Stimulated activated effector memory CD8-positive, alpha-beta T cell treated with anti-CD3 and anti-CD28 coated beads, Interleukin-12 subunit alpha, Interleukin-12 subunit beta, amount 100 ng/mL, for 72 hours (primary cell): ENCODE measurements at regions not wholly inside any gene's neighbourhood (a gene's known extent, or its start where the extent isn't known, plus 50 kb on each side); places are given as distances from the start of the nearest gene placed in this dataset.
A peak's percentile ranks its signal among the peaks of the same experiment; 100 is the strongest.
"Not testable (repeated sequence)": the region's sequence is repeated elsewhere in the genome, so short reads cannot be mapped to it uniquely, and the experiment has no call there.

ENCODE experiments used
- ATAC-seq: fragments of 150-1000 bp; cut with Tn5 transposase; 2 replicates; pipeline ENCODE4 v1.10.0; 2021
- DNase-seq, 2 donors: peaks; one replicate each; pipeline ENCODE4 v3.0.0; 2021 to 2022; ENCODE audit warnings: low spot score in 2 of 2
- H3K27ac Mint-ChIP-seq: one replicate; pipeline ENCODE4 v1.8.0; 2022; ENCODE audit warnings: mild to moderate bottlenecking, mixed read lengths
- H3K36me3 Mint-ChIP-seq: one replicate; pipeline ENCODE4 v1.8.0; 2022; ENCODE audit warnings: mild to moderate bottlenecking, mixed read lengths
- H3K4me1 Mint-ChIP-seq: one replicate; pipeline ENCODE4 v1.8.0; 2022; ENCODE audit warnings: mixed read lengths
- H3K4me3 Mint-ChIP-seq: one replicate; pipeline ENCODE4 v1.8.0; 2022; ENCODE audit warnings: mild to moderate bottlenecking, mixed read lengths
- H3K9me3 Mint-ChIP-seq: one replicate; pipeline ENCODE4 v1.8.0; 2022; ENCODE audit warnings: mixed read lengths

DNA sequence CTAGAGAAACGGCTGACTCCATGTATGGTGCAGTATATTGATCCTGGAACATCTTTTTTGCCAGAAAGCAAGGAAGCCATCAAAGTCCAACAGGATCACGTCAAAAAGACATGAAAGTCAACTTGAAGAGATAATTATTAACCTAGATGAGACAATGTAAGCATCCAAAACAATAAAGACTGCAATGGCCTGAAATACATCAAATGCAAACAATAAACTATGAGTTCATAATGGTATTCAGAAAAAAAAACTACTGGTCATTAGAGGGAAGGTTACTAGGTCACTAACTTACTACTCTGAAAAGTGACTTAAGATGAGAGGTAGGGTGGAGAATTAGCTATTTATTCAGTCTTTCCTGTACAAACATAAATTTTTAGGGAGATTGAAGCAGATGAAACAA lies 75.3 kb upstream of the OR4F16 start:
- ATAC-seq, DNase-seq, H3K4me1 Mint-ChIP-seq, H3K9me3 Mint-ChIP-seq, H3K4me3 Mint-ChIP-seq, H3K27ac Mint-ChIP-seq, H3K36me3 Mint-ChIP-seq: not testable (repeated sequence)

DNA sequence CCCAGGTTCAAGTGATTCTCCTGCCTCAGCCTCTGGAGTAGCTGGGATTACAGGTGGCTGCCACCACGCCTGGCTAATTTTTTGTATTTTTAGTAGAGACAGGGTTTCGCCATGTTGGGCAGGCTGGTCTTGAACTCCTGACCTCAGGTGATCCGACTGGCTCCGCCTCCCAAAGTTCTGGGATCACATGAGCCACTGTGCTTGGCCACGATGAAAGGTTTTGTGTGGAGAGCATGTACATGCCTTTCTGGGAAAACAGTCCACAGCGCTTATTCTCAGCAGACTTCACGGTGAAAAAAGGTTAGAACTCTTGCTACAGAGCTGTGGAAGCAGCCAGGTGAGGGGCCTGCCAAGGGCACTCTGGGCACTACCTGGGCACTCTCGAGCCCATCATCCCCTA lies 85.0 kb upstream of the OR4F16 start:
- not testable (repeated sequence) for H3K4me1 Mint-ChIP-seq, H3K27ac Mint-ChIP-seq, DNase-seq, H3K4me3 Mint-ChIP-seq, ATAC-seq, H3K9me3 Mint-ChIP-seq, H3K36me3 Mint-ChIP-seq

DNA sequence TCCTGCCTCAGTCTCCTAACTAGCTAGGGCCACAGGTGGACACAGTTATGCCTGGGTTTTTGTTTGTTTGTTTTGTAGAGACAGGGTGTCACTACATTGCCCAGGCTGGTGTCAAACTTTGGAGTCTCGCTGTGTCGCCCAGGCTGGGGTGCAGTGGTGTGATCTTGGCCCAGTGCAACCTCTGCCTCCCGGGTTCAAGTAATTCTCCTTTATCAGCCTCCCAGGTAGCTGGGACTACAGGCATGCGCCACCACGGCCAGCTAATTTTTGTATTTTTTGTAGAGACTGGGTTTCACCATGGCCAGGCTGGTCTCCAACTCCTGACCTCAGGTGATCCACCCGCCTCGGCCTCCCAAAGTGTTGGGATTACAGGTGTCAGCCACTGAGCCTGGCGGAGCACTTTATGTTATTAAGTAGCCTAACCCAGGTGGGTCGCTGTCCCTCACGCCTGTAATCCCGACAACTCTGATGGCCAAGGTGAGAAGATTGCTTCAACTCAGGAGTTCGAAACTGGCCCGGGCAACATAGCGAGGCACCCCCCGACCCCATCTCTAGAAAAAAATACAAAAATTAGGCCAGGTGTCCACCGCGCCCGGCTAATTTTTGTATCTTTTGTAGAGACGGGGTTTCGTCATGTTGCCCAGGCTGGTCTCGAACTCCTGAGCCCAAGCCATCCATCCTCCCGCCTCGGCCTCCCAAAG lies 91.2 kb upstream of the OR4F16 start:
- DNase-seq, H3K27ac Mint-ChIP-seq, H3K4me1 Mint-ChIP-seq, H3K9me3 Mint-ChIP-seq, H3K36me3 Mint-ChIP-seq, ATAC-seq: not testable (repeated sequence)
- peak overlapping the region; percentile 85 for H3K4me3 Mint-ChIP-seq

- DNase-seq (peak; percentile 98 to 99), ATAC-seq (peak; percentile 99)
- Mint-ChIP-seq H3K27ac (peak overlapping the region; percentile 98), H3K36me3 (peaks cover 16% of the 10 kb centered on the region), H3K4me3 (peak overlapping the region; percentile 85)
- H3K4me1 Mint-ChIP-seq, H3K9me3 Mint-ChIP-seq: not testable (repeated sequence)
These were observed 92.2 kb upstream of the OR4F16 start for GRCh38 chr1:778451-779278.

GRCh38 chr1:779621-780020 lies 93.2 kb upstream of the OR4F16 start:
- not testable (repeated sequence) for ATAC-seq
- H3K27ac Mint-ChIP-seq, result peak overlapping the region; percentile 98
- peaks cover 16% of the 10 kb centered on the region for H3K36me3 Mint-ChIP-seq

DNA sequence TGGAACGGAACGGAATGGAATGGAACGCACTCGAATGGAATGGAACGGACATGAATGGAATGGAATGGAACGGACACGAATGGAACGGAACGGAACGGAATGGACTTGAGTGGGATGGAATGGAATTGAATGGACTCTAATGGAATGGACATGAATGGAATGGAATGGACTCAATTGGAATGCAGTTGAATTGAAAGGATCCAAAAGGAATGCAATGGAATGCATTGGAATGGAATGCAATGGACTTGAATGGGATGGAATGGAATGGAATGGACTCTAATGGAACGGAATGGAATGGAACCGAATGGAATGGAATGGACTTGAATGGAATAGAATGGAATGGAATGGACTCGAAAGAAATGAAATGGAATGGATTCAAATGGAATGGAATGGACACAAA lies 102.4 kb upstream of the OR4F16 start:
- Mint-ChIP-seq H3K27ac (no peak overlapping the region), H3K4me3 (no peak overlapping the region), H3K4me1 (no peaks in the 10 kb centered on the region), H3K36me3 (no peaks in the 10 kb centered on the region), H3K9me3 (no peaks in the 10 kb centered on the region)
- no peak for DNase-seq
- ATAC-seq, result no peak

More at GRCh38 chr1:779621-780020, 93.2 kb upstream of the OR4F16 start:
- not testable (repeated sequence) for DNase-seq, H3K4me1 Mint-ChIP-seq, H3K9me3 Mint-ChIP-seq
- H3K4me3 Mint-ChIP-seq, result peak overlapping the region; percentile 85

DNA sequence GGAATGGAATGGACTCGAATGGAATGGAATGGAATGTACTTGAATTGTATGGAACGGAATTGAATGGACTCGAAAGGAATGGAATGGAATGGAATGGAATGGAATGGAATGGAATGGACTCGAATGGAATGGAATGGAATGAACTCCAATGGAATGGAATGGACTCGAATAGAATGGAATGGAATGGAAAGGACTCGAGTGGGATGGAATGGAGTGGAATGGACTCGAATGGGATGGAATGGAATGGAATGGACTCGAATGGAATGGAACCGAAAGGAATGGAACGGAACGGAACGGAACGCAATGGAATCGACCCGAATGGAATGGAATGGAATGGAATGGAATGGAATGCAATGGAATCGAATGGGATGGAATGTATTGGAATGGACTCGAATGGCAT lies 103.2 kb upstream of the OR4F16 start:
- not testable (repeated sequence) for DNase-seq, H3K4me1 Mint-ChIP-seq, H3K4me3 Mint-ChIP-seq

DNA sequence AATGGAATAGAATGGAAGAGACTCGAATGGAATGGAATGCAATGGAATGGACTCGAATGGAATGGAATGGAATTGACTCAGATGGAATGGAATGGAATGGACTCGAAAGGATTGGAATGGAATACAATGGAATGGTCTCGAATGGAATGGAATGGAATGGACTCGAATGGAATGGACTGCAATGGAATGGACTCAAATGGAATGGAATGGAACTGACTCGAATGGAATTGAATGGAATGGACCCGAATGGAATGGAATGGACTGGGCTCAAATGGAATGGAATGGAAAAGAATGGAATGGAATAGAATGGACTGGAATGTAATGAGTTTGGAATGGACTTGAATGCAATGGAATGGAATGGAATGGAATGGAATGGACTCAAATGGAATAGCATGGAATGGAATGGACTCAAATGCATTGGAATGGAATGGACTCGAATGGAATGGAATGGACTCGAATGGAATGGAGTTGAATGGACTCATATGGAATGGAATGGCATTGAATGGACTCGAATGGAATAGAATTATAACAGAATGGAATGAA lies 104.0 kb upstream of the OR4F16 start:
- ATAC-seq, DNase-seq: not testable (repeated sequence)

More for the DNA sequence above, 103.2 kb upstream of the OR4F16 start:
- ATAC-seq, H3K27ac Mint-ChIP-seq, H3K36me3 Mint-ChIP-seq, H3K9me3 Mint-ChIP-seq: not testable (repeated sequence)

DNA sequence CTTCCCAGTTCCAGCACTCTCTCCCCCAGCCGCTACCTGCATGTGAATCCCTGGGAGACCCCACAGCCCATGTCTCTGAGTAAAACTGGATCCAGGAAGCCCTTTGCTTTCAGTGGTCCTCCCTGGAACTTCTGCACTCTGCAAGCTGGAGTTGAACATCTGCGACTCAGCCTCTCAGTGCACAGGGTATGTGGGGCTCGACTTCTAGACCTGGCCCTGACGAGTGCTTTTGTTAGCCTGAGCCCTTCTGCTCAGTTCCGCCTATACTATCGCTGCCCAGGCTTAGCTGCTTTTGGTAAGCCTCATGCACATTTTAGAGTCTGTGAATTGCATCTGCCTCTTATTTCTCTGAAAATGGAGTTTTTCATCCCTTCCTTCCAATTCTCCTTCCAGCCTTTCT lies 107.9 kb upstream of the OR4F16 start:
- not testable (repeated sequence) for ATAC-seq, H3K9me3 Mint-ChIP-seq, DNase-seq, H3K27ac Mint-ChIP-seq, H3K36me3 Mint-ChIP-seq, H3K4me3 Mint-ChIP-seq, H3K4me1 Mint-ChIP-seq

More for the DNA sequence above, 104.0 kb upstream of the OR4F16 start:
- H3K4me3 Mint-ChIP-seq, H3K9me3 Mint-ChIP-seq, H3K36me3 Mint-ChIP-seq, H3K4me1 Mint-ChIP-seq, H3K27ac Mint-ChIP-seq: not testable (repeated sequence)

- H3K9me3 Mint-ChIP-seq, H3K4me3 Mint-ChIP-seq, H3K27ac Mint-ChIP-seq, H3K36me3 Mint-ChIP-seq, DNase-seq, ATAC-seq, H3K4me1 Mint-ChIP-seq: not testable (repeated sequence)
These were observed 108.6 kb upstream of the OR4F16 start for GRCh38 chr1:794918-795584.

DNA sequence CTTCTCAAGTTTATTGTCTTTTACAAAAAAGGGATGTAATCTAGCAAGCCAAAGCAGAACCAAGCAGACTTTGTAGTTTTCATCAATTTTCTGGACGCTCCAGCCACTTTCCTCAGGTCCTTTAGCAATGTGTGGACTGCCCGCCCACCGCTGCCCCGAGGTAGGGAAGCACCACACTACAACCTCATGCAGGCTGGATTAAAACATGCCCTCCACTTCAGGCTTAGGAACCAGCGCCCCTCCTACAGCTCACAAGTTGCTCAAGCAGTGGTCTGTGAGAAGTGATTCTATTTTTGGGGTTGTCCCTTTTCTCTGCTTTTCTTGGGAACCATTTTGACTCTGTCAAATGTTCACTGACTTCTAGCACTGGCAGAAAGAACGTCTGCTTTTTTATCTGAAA lies 111.2 kb upstream of the OR4F16 start:
- DNase-seq, H3K4me1 Mint-ChIP-seq, H3K36me3 Mint-ChIP-seq, ATAC-seq, H3K27ac Mint-ChIP-seq, H3K9me3 Mint-ChIP-seq, H3K4me3 Mint-ChIP-seq: not testable (repeated sequence)

GRCh38 chr1:800397-800796 lies 113.9 kb upstream of the OR4F16 start:
- not testable (repeated sequence) for H3K4me1 Mint-ChIP-seq, DNase-seq, ATAC-seq, H3K9me3 Mint-ChIP-seq, H3K36me3 Mint-ChIP-seq, H3K4me3 Mint-ChIP-seq, H3K27ac Mint-ChIP-seq

DNA sequence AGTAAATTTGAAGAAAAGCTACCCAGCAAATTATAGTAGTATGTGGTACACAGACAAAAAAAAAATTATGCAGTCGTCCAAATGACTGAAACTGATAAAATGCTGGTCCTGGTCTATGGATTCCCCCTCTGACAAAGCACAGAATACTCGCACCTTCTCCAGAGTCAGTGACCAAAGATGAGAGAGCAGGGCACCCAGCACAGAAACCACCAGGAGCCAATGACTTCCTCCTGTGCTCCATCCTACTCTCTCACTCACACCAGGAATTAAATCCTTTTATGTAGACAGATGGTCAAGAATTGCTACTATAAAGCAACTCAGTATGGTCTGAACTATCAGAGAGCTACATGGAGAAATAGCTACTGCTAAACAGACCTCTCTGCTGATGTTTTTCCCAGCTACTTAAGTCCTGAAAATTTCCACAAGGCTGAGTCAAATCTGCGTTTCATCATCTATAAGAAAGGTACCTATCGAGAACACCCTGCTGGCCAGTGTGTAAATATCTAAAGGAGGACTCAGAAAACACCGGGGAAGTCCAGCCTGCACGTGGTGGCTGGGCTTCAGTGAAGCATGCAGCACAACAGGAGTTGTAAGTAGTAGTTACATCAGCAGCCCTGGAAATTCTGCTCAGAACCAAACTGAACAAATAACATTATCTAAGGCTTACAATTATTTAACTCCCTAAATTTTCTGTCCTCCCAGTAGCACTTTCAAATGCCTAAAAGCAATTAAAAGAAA lies 118.1 kb upstream of the OR4F16 start:
- not testable (repeated sequence) for H3K9me3 Mint-ChIP-seq, H3K36me3 Mint-ChIP-seq, DNase-seq, H3K4me1 Mint-ChIP-seq, H3K4me3 Mint-ChIP-seq, H3K27ac Mint-ChIP-seq
- ATAC-seq, result peak; percentile 21

DNA sequence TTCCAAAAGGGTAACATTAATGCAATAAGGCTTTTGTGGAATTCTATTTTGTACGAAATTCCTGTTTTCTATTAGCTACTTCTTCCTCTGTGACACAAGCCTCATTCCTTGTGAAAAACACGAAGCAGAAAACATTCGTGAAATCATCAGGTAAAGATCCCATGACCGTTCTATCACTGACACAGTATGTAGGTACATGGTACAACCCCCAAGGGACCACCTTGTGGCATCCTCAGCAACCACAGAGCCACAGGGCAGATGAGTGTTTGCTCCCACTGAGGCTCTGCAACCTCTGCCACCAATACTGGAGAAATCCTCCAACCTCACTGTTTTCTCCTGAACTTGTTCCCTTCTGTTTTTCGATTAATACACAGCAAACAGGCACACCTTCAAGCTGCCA lies 118.4 kb upstream of the SAMD11 start:
- not testable (repeated sequence) for H3K27ac Mint-ChIP-seq, DNase-seq, ATAC-seq, H3K9me3 Mint-ChIP-seq, H3K4me1 Mint-ChIP-seq, H3K36me3 Mint-ChIP-seq, H3K4me3 Mint-ChIP-seq

GRCh38 chr1:807066-807465 lies 116.7 kb upstream of the SAMD11 start:
- H3K27ac Mint-ChIP-seq, H3K4me1 Mint-ChIP-seq, H3K36me3 Mint-ChIP-seq, H3K9me3 Mint-ChIP-seq, DNase-seq, H3K4me3 Mint-ChIP-seq: not testable (repeated sequence)
- peak; percentile 74 for ATAC-seq
